T-cell (primary cell): ENCODE measurements at regions not wholly inside any gene's neighbourhood (a gene's known extent, or its start where the extent isn't known, plus 50 kb on each side); places are given as distances from the start of the nearest gene placed in this dataset.
"Not testable (repeated sequence)": the region's sequence is repeated elsewhere in the genome, so short reads cannot be mapped to it uniquely, and the experiment has no call there.

Experiments
- ATAC-seq, 4 experiments: fragments of 200-7000 bp in 3 of 4; fragments of 150-1000 bp in 1 of 4; cut with Tn5 transposase; replicated peaks in 1 of 4; 1 replicate in 3 of 4; 2 replicates in 1 of 4; pipeline ENCODE4 v1.10.0; 2021; ENCODE audit warnings: moderate library complexity in 3 of 4, mild to moderate bottlenecking in 2 of 4, moderate number of reproducible peaks in 1 of 4
- CTCF ChIA-PET, 2 donors: fragments of 300-600 bp; sonication (Branson Sonifier 250); formaldehyde crosslinking; loops; one replicate each; lab custom pipeline; 2022; ENCODE audit warnings: antibody characterized with exemption in 2 of 2; lab: Charles Lee
- POLR2A ChIA-PET, 2 donors: fragments of 300-600 bp; sonication (Branson Sonifier 250); formaldehyde crosslinking; loops; one replicate each; lab custom pipeline; 2022; ENCODE audit warnings: antibody characterized with exemption in 2 of 2; lab: Charles Lee
- DNase-seq, 35 experiments: peaks; one replicate each; pipeline versions ENCODE4 v3.0.0 to v3.0.0-alpha.2; 2013 to 2023
- H3K27ac ChIP-seq: one replicate; pipeline ENCODE4 v1.5.1; 2013; ENCODE audit warnings: low read length
- H3K27me3 ChIP-seq, 2 experiments: replicated peaks in 1 of 2; 1 replicate in 1 of 2; 2 replicates in 1 of 2; pipeline versions ENCODE4 v1.6.1 to v1.7.0; 2013; ENCODE audit warnings: low read length in 1 of 2, mixed read lengths in 1 of 2; ENCODE audit not compliant: control insufficient read depth in 2 of 2, insufficient read depth in 2 of 2; ENCODE audit errors: extremely low read depth in 1 of 2
- H3K36me3 ChIP-seq, 2 donors: 1 replicate in 1 of 2; 2 replicates in 1 of 2; pipeline versions ENCODE4 v1.6.1 to v1.7.0; 2013; ENCODE audit warnings: low read length in 1 of 2; ENCODE audit not compliant: control insufficient read depth in 2 of 2, insufficient read depth in 1 of 2; ENCODE audit errors: extremely low read depth in 1 of 2
- H3K4me1 ChIP-seq, 2 experiments: 1 replicate in 1 of 2; 2 replicates in 1 of 2; pipeline versions ENCODE4 v1.6.1 to v1.7.0; 2013; ENCODE audit warnings: low read length in 2 of 2, mixed read lengths in 1 of 2; ENCODE audit not compliant: insufficient read depth in 2 of 2, control insufficient read depth in 1 of 2; ENCODE audit errors: extremely low read depth in 1 of 2
- H3K4me3 ChIP-seq, 2 donors: 1 replicate in 1 of 2; 2 replicates in 1 of 2; pipeline versions ENCODE4 v1.5.1 to v1.7.0; 2013; ENCODE audit warnings: mild to moderate bottlenecking in 2 of 2, low read length in 1 of 2, moderate library complexity in 1 of 2; ENCODE audit not compliant: control insufficient read depth in 1 of 2; ENCODE audit errors: extremely low read depth in 1 of 2
- H3K9me3 ChIP-seq: 2 replicates; pipeline ENCODE4 v1.7.0; 2013
- H3K27ac Mint-ChIP-seq, 2 donors: one replicate each; pipeline ENCODE4 v1.8.0; 2020 to 2021; ENCODE audit warnings: mild to moderate bottlenecking in 2 of 2, mixed read lengths in 2 of 2
- H3K27me3 Mint-ChIP-seq, 2 donors: one replicate each; pipeline ENCODE4 v1.8.0; 2021 to 2022; ENCODE audit warnings: mixed read lengths in 2 of 2
- H3K36me3 Mint-ChIP-seq: one replicate; pipeline ENCODE4 v1.8.0; 2021; ENCODE audit warnings: mixed read lengths
- H3K4me1 Mint-ChIP-seq, 3 donors: one replicate each; pipeline ENCODE4 v1.8.0; 2020 to 2022; ENCODE audit warnings: mixed read lengths in 3 of 3, mild to moderate bottlenecking in 1 of 3
- H3K4me3 Mint-ChIP-seq, 3 donors: one replicate each; pipeline ENCODE4 v1.8.0; 2020 to 2022; ENCODE audit warnings: mild to moderate bottlenecking in 3 of 3, mixed read lengths in 3 of 3, moderate library complexity in 3 of 3
- H3K9me3 Mint-ChIP-seq, 3 donors: one replicate each; pipeline ENCODE4 v1.8.0; 2020 to 2022; ENCODE audit warnings: mixed read lengths in 3 of 3
- WGBS: methylation state at CpG from one replicate; pipeline ENCODE4 v1.1.5; 2013; ENCODE audit warnings: missing lambda C conversion rate; ENCODE audit not compliant: insufficient coverage; 5-methylcytosine and 5-hydroxymethylcytosine counted together

DNA sequence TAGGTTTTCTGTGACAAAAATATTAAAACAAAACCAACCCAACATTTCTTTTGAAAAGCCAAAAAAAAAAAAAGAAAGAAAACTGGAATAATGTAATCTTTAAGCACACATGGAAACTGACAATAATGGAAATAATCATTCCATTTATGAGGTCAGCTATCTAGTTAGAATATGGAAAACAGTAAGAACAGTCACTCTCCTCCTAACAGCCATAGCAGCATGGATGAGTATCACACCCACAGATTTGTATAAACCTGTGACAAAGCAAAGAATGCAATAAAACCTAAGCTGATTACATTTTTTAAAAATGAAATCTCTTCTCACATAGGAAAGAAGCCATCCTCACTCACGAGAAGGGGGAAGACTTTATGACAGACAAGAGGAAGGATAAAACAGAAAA lies 437.8 kb downstream of the NYAP2 start:
- peaks cover 0 to 12% of the 10 kb centered on the region in 2 donors for H3K27me3 Mint-ChIP-seq
- no CpG with 5 or more reads among the region's 1 CpG for WGBS

DNA sequence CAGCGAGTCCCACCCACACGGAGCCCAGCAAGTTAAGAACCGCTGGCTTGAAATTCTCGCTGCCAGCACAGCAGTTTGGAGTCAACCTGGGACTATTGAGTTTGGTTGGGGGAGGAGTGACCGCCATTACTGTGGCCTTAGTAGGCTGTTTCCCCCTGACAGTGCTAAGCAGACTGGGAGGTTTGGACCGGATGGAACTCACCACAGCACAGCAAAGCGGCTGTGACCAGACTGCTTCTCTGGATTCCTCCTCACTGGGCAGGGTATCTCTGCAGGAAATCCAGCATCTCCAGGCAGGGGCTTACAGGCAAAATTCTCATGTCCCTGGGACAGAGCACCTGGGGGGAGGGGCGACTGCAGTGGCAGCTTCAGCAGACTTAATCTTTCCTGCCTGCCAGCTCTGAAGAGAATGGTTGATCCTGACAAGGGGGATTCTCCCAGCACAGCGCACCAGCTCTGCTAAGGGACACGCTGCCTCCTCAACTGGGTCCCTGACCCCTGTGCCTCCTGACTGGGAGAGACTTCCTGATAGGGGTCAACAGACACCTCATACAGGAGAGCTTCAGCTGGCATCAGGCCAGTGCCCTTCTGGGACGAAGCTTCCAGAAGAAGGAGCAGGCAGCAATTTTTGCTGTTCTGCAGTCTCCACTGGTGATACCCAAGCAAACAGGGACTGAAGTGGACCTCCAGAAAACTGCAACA lies 425.4 kb downstream of the NYAP2 start:
- no peak overlapping the region for H3K27ac ChIP-seq
- H3K27me3 ChIP-seq = peaks cover 0 to 8% of the 10 kb centered on the region in 2 experiments
- DNase-seq (no peak), ATAC-seq (no peak)
- Mint-ChIP-seq H3K27ac (no peak overlapping the region), H3K27me3 (peaks cover 4% of the 10 kb centered on the region in 2 donors), H3K4me1 (no peaks in the 10 kb centered on the region), H3K9me3 (peaks cover 10 to 24% (median 14%) of the 10 kb centered on the region in 3 donors), H3K36me3 (no peaks in the 10 kb centered on the region), H3K4me3 (no peak overlapping the region)
- H3K4me3 ChIP-seq = no peak overlapping the region
- 87% methylated on average over 10 of the region's 11 CpGs for WGBS
- H3K9me3 ChIP-seq = no peaks in the 10 kb centered on the region
- ChIA-PET CTCF (no interaction called here), POLR2A (no interaction called here)
- no peaks in the 10 kb centered on the region for H3K36me3 ChIP-seq
- H3K4me1 ChIP-seq = no peaks in the 10 kb centered on the region

More for the DNA sequence above, 437.8 kb downstream of the NYAP2 start:
- ATAC-seq (no peak), DNase-seq (no peak)
- Mint-ChIP-seq H3K36me3 (no peaks in the 10 kb centered on the region), H3K4me3 (no peak overlapping the region), H3K4me1 (no peaks in the 10 kb centered on the region), H3K27ac (no peak overlapping the region), H3K9me3 (no peaks in the 10 kb centered on the region)
- Histone ChIP-seq H3K4me3 (no peak overlapping the region), H3K27ac (no peak overlapping the region), H3K36me3 (no peaks in the 10 kb centered on the region), H3K27me3 (no peaks in the 10 kb centered on the region), H3K4me1 (no peaks in the 10 kb centered on the region), H3K9me3 (no peaks in the 10 kb centered on the region)
- ChIA-PET CTCF (interaction anchor here in 1 of 2 donors (1.2 kb wide), 1 partner anchor 51 kb away, joined by 3 read pairs; no protein-coding TSS in a partner anchor), POLR2A (no interaction called here)

DNA sequence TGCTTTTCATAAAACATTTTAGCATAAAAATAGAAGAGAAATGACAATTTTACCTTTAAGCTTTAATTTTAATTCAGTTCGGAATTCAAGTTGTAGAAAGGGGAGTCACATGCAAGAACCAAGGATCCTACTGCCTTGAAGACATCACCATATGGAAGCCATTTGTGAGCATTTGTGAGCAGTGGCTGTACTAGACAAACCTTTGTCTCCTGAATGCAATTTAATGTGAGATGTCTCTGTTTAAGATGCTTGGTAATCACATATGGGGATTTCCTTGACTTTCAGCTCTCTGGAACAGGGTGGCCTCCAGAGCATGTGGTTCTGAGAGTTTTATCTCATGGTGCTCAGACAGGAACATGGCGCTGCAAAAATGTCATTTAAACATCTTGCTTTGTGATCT lies 421.8 kb downstream of the NYAP2 start:
- Mint-ChIP-seq H3K36me3 (no peaks in the 10 kb centered on the region), H3K27ac (no peak overlapping the region), H3K4me3 (no peak overlapping the region), H3K4me1 (no peaks in the 10 kb centered on the region), H3K9me3 (peaks cover 3 to 15% (median 4%) of the 10 kb centered on the region in 3 donors), H3K27me3 (peaks cover 4% of the 10 kb centered on the region in 2 donors)
- no peaks in the 10 kb centered on the region for H3K9me3 ChIP-seq
- no peak for DNase-seq
- no peak overlapping the region for H3K4me3 ChIP-seq
- peaks cover 0 to 8% of the 10 kb centered on the region in 2 experiments for H3K27me3 ChIP-seq
- no peaks in the 10 kb centered on the region for H3K36me3 ChIP-seq
- POLR2A ChIA-PET = no interaction called here
- CTCF ChIA-PET = no interaction called here
- H3K4me1 ChIP-seq = no peaks in the 10 kb centered on the region
- no peak overlapping the region for H3K27ac ChIP-seq
- no CpG with 5 or more reads among the region's 2 CpGs for WGBS
- no peak for ATAC-seq

DNA sequence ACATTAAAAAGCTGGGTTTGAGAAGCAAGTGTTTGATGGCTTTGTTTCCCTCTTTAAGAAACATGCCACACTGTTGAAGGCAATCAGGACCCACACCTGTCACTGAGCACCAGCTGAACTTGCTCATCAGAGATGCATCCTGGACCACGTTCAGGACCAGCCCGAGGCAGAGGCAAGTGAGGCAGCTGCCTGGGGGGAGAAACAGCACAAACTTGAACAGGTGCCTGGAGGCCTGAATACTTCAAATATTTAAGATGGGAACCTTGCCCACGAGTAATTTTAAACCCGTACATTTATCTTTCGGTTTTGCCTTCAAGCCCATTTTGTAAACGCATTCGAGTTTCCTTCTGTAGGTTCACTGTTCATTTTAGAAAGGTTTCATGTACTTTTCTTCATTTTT lies 421.3 kb downstream of the NYAP2 start:
- no peak for DNase-seq
- 82% methylated on average over 5 of the region's 7 CpGs for WGBS
- H3K9me3 Mint-ChIP-seq = peaks cover 2 to 10% (median 3%) of the 10 kb centered on the region in 3 donors
- H3K27me3 ChIP-seq = peaks cover 0 to 8% of the 10 kb centered on the region in 2 experiments
- H3K4me1 Mint-ChIP-seq = no peaks in the 10 kb centered on the region
- no peaks in the 10 kb centered on the region for H3K36me3 ChIP-seq
- H3K4me3 Mint-ChIP-seq = no peak overlapping the region
- peaks cover 4% of the 10 kb centered on the region in 2 donors for H3K27me3 Mint-ChIP-seq
- no peak overlapping the region for H3K27ac Mint-ChIP-seq
- POLR2A ChIA-PET = no interaction called here
- CTCF ChIA-PET = no interaction called here
- no peak for ATAC-seq
- no peaks in the 10 kb centered on the region for H3K9me3 ChIP-seq
- no peaks in the 10 kb centered on the region for H3K36me3 Mint-ChIP-seq
- no peak overlapping the region for H3K4me3 ChIP-seq
- no peaks in the 10 kb centered on the region for H3K4me1 ChIP-seq
- no peak overlapping the region for H3K27ac ChIP-seq

DNA sequence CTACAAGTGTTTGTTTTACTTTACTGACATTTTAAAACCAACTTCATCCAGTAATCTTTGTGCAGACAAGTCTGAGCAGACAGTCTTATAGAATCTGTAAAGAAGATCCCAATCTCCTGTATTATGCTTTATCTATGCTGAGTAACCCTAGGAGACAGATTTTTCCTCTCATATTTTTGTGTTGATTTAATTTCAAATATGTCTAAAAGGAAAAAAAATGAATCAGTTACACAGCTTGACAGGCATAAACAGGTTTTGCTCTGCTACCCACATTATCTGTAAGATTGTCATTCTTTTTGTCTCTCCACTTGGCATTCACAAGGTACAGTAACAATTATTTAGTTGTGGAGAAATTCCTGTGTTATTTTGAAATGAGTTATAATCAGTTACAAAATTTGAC lies 415.0 kb downstream of the NYAP2 start:
- H3K27me3 Mint-ChIP-seq = peaks cover 0 to 4% of the 10 kb centered on the region in 2 donors
- ATAC-seq = no peak
- Histone ChIP-seq H3K4me1 (no peaks in the 10 kb centered on the region), H3K27ac (no peak overlapping the region), H3K4me3 (no peak overlapping the region), H3K9me3 (no peaks in the 10 kb centered on the region), H3K27me3 (no peaks in the 10 kb centered on the region), H3K36me3 (no peaks in the 10 kb centered on the region)
- no peak overlapping the region for H3K27ac Mint-ChIP-seq
- no peaks in the 10 kb centered on the region for H3K9me3 Mint-ChIP-seq
- CTCF ChIA-PET = no interaction called here
- no peaks in the 10 kb centered on the region for H3K4me1 Mint-ChIP-seq
- DNase-seq = no peak
- H3K4me3 Mint-ChIP-seq = no peak overlapping the region
- no peaks in the 10 kb centered on the region for H3K36me3 Mint-ChIP-seq
- POLR2A ChIA-PET = no interaction called here

DNA sequence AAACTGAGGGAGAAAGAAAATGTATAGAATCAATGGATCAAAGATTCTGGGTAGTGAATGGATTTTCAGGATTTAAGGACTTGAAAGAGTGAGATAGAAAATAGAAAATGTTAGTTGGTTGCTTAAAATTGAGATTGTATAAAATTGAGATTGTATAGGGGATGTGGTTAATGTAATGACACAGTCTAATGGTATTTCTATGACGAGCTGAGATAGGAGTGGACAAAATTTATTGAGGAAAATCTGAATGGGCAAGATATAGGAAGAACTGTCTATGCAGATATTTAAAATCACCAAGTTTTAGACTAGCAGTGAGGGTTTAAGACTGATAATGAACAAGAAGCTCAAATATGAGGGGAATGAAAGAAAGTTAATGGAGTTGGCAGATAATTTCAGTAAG lies 406.6 kb downstream of the NYAP2 start:
- Mint-ChIP-seq H3K4me3 (no peak overlapping the region), H3K27me3 (peaks cover 0 to 2% of the 10 kb centered on the region in 2 donors), H3K9me3 (no peaks in the 10 kb centered on the region), H3K36me3 (no peaks in the 10 kb centered on the region), H3K27ac (no peak overlapping the region), H3K4me1 (no peaks in the 10 kb centered on the region)
- H3K27me3 ChIP-seq = no peaks in the 10 kb centered on the region
- no peaks in the 10 kb centered on the region for H3K36me3 ChIP-seq
- H3K4me3 ChIP-seq = no peak overlapping the region
- no peak for DNase-seq
- no peak overlapping the region for H3K27ac ChIP-seq
- CTCF ChIA-PET = no interaction called here
- H3K4me1 ChIP-seq = no peaks in the 10 kb centered on the region
- POLR2A ChIA-PET = no interaction called here
- no CpG with 5 or more reads among the region's 1 CpG for WGBS
- no peak for ATAC-seq
- H3K9me3 ChIP-seq = no peaks in the 10 kb centered on the region

DNA sequence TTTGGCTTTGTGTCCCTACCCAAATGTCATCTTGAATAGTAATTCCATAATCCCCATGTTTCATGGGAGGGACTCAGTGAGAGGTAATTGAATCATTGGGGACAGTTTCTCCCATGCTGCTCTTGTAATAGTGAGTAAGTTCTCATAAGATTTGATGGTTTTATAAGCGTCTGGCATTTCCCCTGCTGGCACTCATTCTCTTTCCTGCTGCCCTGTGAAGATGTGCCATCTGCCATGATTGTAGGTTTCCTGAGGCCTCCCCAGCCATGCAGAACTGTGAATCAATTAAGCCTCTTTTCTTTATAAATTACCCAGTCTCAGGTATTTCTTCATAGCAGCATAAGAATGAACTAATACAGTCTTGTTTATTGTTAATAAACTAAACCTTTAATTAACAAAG lies 402.6 kb downstream of the NYAP2 start:
- CTCF ChIA-PET, H3K4me1 Mint-ChIP-seq, H3K27me3 Mint-ChIP-seq, H3K27me3 ChIP-seq, DNase-seq, H3K4me3 ChIP-seq, H3K27ac Mint-ChIP-seq, ATAC-seq, H3K27ac ChIP-seq, H3K36me3 Mint-ChIP-seq, H3K9me3 Mint-ChIP-seq, H3K9me3 ChIP-seq, H3K36me3 ChIP-seq, H3K4me3 Mint-ChIP-seq, POLR2A ChIA-PET, H3K4me1 ChIP-seq: not testable (repeated sequence)
- WGBS = no CpG with 5 or more reads among the region's 1 CpG
